ENCODE measurements at regions not wholly inside any gene's neighbourhood (a gene's known extent, or its start where the extent isn't known, plus 50 kb on each side); places are given as distances from the start of the nearest gene placed in this dataset.

- TF ChIP-seq CTCF (IDR thresholded peaks at IDR 0.05): no peak
- no peak for TF ChIP-seq POLR2A (IDR thresholded peaks at IDR 0.05)
- TF ChIP-seq POLR2AphosphoS5 (IDR thresholded peaks at IDR 0.05): no peak
These were observed 396.9 kb downstream of the DLEU7 start for GRCh38 chr13:50446611-50447010.

All from transverse colon (tissue), 4 donors.